Glutamatergic neuron (in vitro differentiated cells): ENCODE measurements at regions not wholly inside any gene's neighbourhood (a gene's known extent, or its start where the extent isn't known, plus 50 kb on each side); places are given as distances from the start of the nearest gene placed in this dataset.

Source experiments
- DNase-seq: peaks from one replicate; pipeline ENCODE4 v3.0.0; 2022
- H3K27ac Mint-ChIP-seq: one replicate; pipeline ENCODE4 v1.8.0; 2020; ENCODE audit warnings: mild to moderate bottlenecking, mixed read lengths, inconsistent platforms; ENCODE audit not compliant: unreplicated experiment
- H3K27me3 Mint-ChIP-seq: one replicate; pipeline ENCODE4 v1.8.0; 2020; ENCODE audit warnings: mild to moderate bottlenecking, moderate library complexity, mixed read lengths, inconsistent platforms; ENCODE audit not compliant: unreplicated experiment
- H3K36me3 Mint-ChIP-seq: one replicate; pipeline ENCODE4 v1.8.0; 2020; ENCODE audit warnings: mild to moderate bottlenecking, mixed read lengths, inconsistent platforms; ENCODE audit not compliant: unreplicated experiment
- H3K4me1 Mint-ChIP-seq: one replicate; pipeline ENCODE4 v1.8.0; 2020; ENCODE audit warnings: mild to moderate bottlenecking, low read depth, mixed read lengths, inconsistent platforms; ENCODE audit not compliant: unreplicated experiment
- H3K4me3 Mint-ChIP-seq: one replicate; pipeline ENCODE4 v1.8.0; 2020; ENCODE audit warnings: mild to moderate bottlenecking, mixed read lengths, inconsistent platforms; ENCODE audit not compliant: unreplicated experiment
- H3K9me3 Mint-ChIP-seq: one replicate; pipeline ENCODE4 v1.8.0; 2020; ENCODE audit warnings: mild to moderate bottlenecking, moderate library complexity, mixed read lengths, inconsistent platforms; ENCODE audit not compliant: unreplicated experiment
- CTCF ChIP-seq: fragments of 200-600 bp; sonication (generic); IDR thresholded peaks from one replicate; pipeline ENCODE4 v1.5.0; 2021; ENCODE audit not compliant: partially characterized antibody, unreplicated experiment

GRCh38 chr4:38233727-38234480 is 273.7 kb downstream of the PTTG2 start:
- H3K27ac Mint-ChIP-seq = no peak overlapping the region
- peaks cover 11% of the 10 kb centered on the region for H3K36me3 Mint-ChIP-seq
- H3K27me3 Mint-ChIP-seq = peaks cover 1% of the 10 kb centered on the region
- DNase-seq = no peak
- H3K4me3 Mint-ChIP-seq = no peak overlapping the region
- no peaks in the 10 kb centered on the region for H3K9me3 Mint-ChIP-seq
- no peaks in the 10 kb centered on the region for H3K4me1 Mint-ChIP-seq
- TF ChIP-seq CTCF = no peak

- no peak overlapping the region for H3K27ac Mint-ChIP-seq
- DNase-seq = no peak
- H3K9me3 Mint-ChIP-seq = no peaks in the 10 kb centered on the region
- peaks cover 11% of the 10 kb centered on the region for H3K36me3 Mint-ChIP-seq
- no peak overlapping the region for H3K4me3 Mint-ChIP-seq
- peaks cover 1% of the 10 kb centered on the region for H3K27me3 Mint-ChIP-seq
- H3K4me1 Mint-ChIP-seq = no peaks in the 10 kb centered on the region
- TF ChIP-seq CTCF = no peak
Observed at GRCh38 chr4:38235354-38235753, 275.2 kb downstream of the PTTG2 start.

GRCh38 chr4:38236003-38236402 is 275.8 kb downstream of the PTTG2 start:
- no peaks in the 10 kb centered on the region for H3K9me3 Mint-ChIP-seq
- TF ChIP-seq CTCF = no peak
- DNase-seq = no peak
- H3K36me3 Mint-ChIP-seq = peaks cover 11% of the 10 kb centered on the region
- H3K27me3 Mint-ChIP-seq = peaks cover 1% of the 10 kb centered on the region
- no peaks in the 10 kb centered on the region for H3K4me1 Mint-ChIP-seq
- H3K4me3 Mint-ChIP-seq = no peak overlapping the region
- H3K27ac Mint-ChIP-seq = no peak overlapping the region

GRCh38 chr4:38236503-38236902 is 276.3 kb downstream of the PTTG2 start:
- peaks cover 1% of the 10 kb centered on the region for H3K27me3 Mint-ChIP-seq
- H3K9me3 Mint-ChIP-seq = no peaks in the 10 kb centered on the region
- no peak for TF ChIP-seq CTCF
- peaks cover 11% of the 10 kb centered on the region for H3K36me3 Mint-ChIP-seq
- no peak overlapping the region for H3K27ac Mint-ChIP-seq
- DNase-seq = no peak
- no peaks in the 10 kb centered on the region for H3K4me1 Mint-ChIP-seq
- H3K4me3 Mint-ChIP-seq = no peak overlapping the region

- no peak overlapping the region for H3K4me3 Mint-ChIP-seq
- no peak overlapping the region for H3K27ac Mint-ChIP-seq
- no peaks in the 10 kb centered on the region for H3K27me3 Mint-ChIP-seq
- no peak for DNase-seq
- no peaks in the 10 kb centered on the region for H3K9me3 Mint-ChIP-seq
- no peak for TF ChIP-seq CTCF
- H3K36me3 Mint-ChIP-seq = peaks cover 6% of the 10 kb centered on the region
- no peaks in the 10 kb centered on the region for H3K4me1 Mint-ChIP-seq
Observed at GRCh38 chr4:38237139-38237538, 276.9 kb downstream of the PTTG2 start.
